ENCODE measurements at regions not wholly inside any gene's neighbourhood (a gene's known extent, or its start where the extent isn't known, plus 50 kb on each side); places are given as distances from the start of the nearest gene placed in this dataset.

GRCh38 chr17:33934696-33935095 is 320.4 kb upstream of the CCL2 start:
- no peak overlapping the region for H3K4me3 ChIP-seq
- TF ChIP-seq CTCF (IDR thresholded peaks at IDR 0.05) = no peak
- no peak for TF ChIP-seq POLR2A (IDR thresholded peaks at IDR 0.05)
- no peaks in the 10 kb centered on the region for H3K36me3 ChIP-seq
- H3K9me3 ChIP-seq = no peaks in the 10 kb centered on the region
- DNase-seq = no peak
- no peaks in the 10 kb centered on the region for H3K4me1 ChIP-seq
- H3K27ac ChIP-seq = no peak overlapping the region
- no peaks in the 10 kb centered on the region for H3K27me3 ChIP-seq

GRCh38 chr17:33935822-33936221 is 319.3 kb upstream of the CCL2 start:
- no peak for DNase-seq
- Histone ChIP-seq H3K9me3 (no peaks in the 10 kb centered on the region), H3K4me3 (no peak overlapping the region), H3K36me3 (no peaks in the 10 kb centered on the region), H3K4me1 (no peaks in the 10 kb centered on the region), H3K27me3 (no peaks in the 10 kb centered on the region), H3K27ac (no peak overlapping the region)
- TF ChIP-seq POLR2A (IDR thresholded peaks at IDR 0.05) (no peak), CTCF (IDR thresholded peaks at IDR 0.05) (no peak)

GRCh38 chr17:33936764-33937163 is 318.3 kb upstream of the CCL2 start:
- DNase-seq = no peak
- TF ChIP-seq POLR2A (IDR thresholded peaks at IDR 0.05) (no peak), CTCF (IDR thresholded peaks at IDR 0.05) (no peak)
- H3K9me3 ChIP-seq = no peaks in the 10 kb centered on the region
- no peak overlapping the region for H3K27ac ChIP-seq
- H3K36me3 ChIP-seq = no peaks in the 10 kb centered on the region
- H3K27me3 ChIP-seq = no peaks in the 10 kb centered on the region
- H3K4me1 ChIP-seq = no peaks in the 10 kb centered on the region
- no peak overlapping the region for H3K4me3 ChIP-seq

- DNase-seq = no peak
Observed at GRCh38 chr17:33939959-33940358, 315.1 kb upstream of the CCL2 start.

GRCh38 chr17:33940769-33941370 is 314.2 kb upstream of the CCL2 start:
- H3K4me3 ChIP-seq = no peak overlapping the region
- TF ChIP-seq POLR2A (IDR thresholded peaks at IDR 0.05) = no peak
- TF ChIP-seq CTCF (IDR thresholded peaks at IDR 0.05) = no peak
- no peak overlapping the region for H3K27ac ChIP-seq
- no peaks in the 10 kb centered on the region for H3K4me1 ChIP-seq
- no peaks in the 10 kb centered on the region for H3K27me3 ChIP-seq
- no peaks in the 10 kb centered on the region for H3K36me3 ChIP-seq
- no peaks in the 10 kb centered on the region for H3K9me3 ChIP-seq
- no peak for DNase-seq

More at GRCh38 chr17:33939959-33940358, 315.1 kb upstream of the CCL2 start:
- H3K4me3 ChIP-seq = no peak overlapping the region
- TF ChIP-seq POLR2A (IDR thresholded peaks at IDR 0.05) (no peak), CTCF (IDR thresholded peaks at IDR 0.05) (no peak)
- no peaks in the 10 kb centered on the region for H3K27me3 ChIP-seq
- H3K9me3 ChIP-seq = no peaks in the 10 kb centered on the region
- H3K36me3 ChIP-seq = no peaks in the 10 kb centered on the region
- no peak overlapping the region for H3K27ac ChIP-seq
- H3K4me1 ChIP-seq = no peaks in the 10 kb centered on the region

GRCh38 chr17:33941744-33942143 is 313.3 kb upstream of the CCL2 start:
- H3K4me1 ChIP-seq = no peaks in the 10 kb centered on the region
- H3K36me3 ChIP-seq = no peaks in the 10 kb centered on the region
- H3K4me3 ChIP-seq = no peak overlapping the region
- no peak overlapping the region for H3K27ac ChIP-seq
- no peaks in the 10 kb centered on the region for H3K9me3 ChIP-seq
- no peak for TF ChIP-seq CTCF (IDR thresholded peaks at IDR 0.05)
- no peak for TF ChIP-seq POLR2A (IDR thresholded peaks at IDR 0.05)
- no peaks in the 10 kb centered on the region for H3K27me3 ChIP-seq
- no peak for DNase-seq

All from Peyer's patch (tissue), 4 donors.